ENCODE measurements at regions not wholly inside any gene's neighbourhood (a gene's known extent, or its start where the extent isn't known, plus 50 kb on each side); places are given as distances from the start of the nearest gene placed in this dataset.

DNA sequence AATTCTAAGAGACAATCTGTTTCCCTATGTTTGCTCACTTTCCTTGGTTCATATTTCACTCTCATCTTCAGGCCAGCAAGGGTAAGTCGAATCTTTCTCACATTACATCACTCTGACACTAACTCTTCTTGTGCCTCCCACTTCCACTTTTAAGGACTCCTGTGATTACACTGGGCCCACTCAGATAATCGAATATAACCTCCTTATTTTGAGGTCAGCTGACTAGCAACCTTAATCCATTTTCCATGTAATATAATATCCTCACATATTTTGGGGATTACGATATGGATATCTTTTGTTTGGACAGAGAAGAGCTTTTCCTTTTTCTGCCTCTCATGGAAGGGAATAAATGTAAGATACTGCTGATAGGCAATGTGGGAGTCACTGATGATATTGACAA, 2015.7 kb upstream of the LRRTM1 start:
- DNase-seq (ENCODE audit: low spot score) = no peak

DNA sequence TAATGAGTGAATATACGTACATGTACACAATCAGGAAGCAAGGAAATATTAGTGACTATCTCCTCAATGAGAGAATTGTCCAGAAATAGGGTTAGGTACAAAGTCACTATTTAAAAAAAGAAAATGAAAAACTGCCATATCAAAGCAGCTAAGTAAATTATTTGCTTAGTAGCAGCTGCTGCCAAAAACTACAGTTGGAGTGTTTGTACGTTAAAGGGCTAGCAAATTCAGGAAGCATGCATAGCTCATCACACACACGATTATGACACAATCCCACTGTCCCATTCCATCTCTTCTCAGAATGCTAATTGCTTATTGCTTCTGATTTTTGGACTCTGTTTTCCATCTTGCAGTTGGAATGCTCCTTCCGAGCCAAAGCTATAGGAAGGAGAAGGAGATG, 2012.5 kb upstream of the LRRTM1 start:
- DNase-seq (ENCODE audit: low spot score) = no peak

DNA sequence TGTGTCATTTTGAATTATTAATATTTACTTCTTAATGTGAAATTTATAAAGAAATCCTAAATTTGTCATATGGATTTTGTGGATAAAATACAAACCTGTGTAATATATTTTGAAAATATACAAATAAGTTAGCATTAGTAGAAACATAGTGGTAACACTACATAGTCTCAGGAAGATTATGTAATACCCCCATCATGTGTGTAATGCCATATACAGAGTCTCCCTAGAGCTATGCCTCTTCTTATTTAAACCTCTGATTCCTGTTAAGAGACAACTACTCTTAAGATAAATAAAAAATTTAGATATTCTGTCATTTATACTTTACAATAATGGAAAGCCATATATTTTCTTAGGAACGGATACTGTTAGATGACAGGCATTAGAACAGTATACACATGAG, 2012.0 kb upstream of the LRRTM1 start:
- DNase-seq (ENCODE audit: low spot score) = no peak

DNA sequence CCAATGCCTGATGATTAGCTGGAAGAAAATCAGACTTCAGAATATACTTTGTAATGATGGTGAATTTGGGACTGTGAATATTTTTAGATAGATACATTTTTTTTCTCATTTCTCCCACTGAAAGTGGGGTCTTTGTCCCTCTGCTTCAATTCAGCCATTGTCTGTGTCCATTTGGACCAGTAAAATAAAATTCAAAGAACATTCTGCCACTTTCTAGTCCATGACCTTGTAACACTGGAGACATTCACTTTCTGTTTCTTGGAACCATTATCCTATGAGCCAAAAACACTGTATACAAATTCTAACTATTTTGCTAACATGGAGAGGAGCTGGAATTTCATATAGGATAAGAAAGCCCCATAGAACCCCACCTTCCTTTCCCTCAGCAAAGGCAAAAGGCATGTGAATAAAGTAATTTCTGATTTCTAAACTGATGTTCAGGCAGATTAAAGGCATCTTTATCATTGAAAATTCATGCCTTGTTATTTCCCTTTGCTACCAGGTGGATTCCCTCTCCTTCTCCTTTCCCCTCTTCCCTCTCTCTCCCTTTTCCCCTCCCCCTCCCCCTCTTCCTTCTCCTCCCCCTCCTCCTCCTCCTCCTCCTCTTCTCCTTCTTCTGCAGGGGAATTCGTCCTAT, 2010.4 kb upstream of the LRRTM1 start:
- DNase-seq (ENCODE audit: low spot score) = peak; percentile 38

DNA sequence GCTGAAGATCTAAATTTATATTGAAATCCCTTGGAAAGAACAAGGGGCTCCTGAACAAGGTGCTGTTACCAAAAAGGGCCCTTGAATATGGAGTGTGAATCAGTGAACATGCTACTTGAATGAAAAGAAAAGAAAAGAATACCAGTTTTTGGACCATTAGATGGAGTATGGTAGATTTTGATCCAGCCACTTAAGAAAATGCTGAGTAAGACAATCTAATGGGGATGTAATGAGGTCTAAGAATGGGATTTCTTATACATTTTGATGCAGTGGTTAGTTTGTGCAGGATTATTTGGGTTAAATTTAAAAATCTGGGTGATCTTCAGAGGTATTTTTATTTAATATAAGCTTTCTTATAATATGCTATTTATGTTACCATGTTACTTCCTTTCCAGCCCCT, 2003.0 kb upstream of the LRRTM1 start:
- no peak for DNase-seq (ENCODE audit: low spot score)

DNA sequence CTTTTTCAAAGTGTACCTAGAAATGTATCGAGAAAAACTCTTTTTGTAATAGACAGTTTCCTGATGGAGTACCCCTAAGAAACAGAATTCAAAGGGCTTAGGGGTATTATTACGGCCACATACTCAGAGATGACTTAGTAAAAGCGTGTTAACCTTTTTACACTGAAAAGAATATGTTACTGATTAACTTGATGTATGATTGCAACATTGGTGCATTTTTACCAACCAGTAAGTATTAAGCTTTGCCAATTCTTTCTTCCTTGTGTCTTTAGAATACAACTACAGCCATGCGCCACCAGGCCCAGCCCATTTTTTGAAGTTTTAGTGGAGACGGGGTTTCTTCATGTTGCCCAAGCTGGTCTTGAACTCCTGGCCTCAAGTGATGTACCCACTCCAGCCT, 1997.0 kb upstream of the LRRTM1 start:
- no peak for DNase-seq (ENCODE audit: low spot score)

DNA sequence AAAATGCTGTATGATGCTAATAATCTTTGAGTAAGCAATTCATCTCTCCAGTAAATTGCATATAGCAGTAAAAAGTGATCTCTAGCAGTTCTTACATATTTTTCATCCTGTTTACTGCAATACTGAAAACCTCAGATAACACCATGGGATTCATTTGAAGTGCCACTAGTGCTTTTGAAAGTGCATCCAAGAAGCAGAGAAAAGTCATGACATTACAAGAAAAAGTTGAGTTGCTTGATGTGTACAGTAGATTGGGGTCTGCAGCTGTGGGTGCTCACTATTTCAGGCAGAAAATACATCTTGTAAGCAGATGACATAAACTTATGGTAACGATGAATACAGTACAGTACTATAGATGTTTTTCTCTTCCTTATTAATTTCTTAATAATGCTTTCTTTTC, 1984.9 kb upstream of the LRRTM1 start:
- no peak for DNase-seq (ENCODE audit: low spot score)

DNA sequence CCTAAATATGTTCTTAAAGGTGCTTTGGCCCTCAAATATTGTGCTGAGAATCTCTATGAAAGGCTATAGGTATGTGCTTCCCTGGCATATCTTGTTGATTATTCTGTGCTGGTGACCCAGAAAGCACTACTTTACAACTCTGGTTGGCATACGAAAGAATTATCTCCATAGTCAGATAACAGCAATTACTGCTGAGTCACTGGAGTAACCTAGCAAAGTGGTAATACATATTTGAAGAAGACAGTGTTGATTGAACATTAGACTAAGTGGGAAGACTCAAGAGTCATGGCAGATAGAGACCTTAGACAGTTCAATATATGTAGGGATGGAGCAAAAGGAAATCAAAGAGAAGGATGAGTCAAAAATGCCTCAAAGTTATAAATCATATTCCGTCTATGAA, 1978.5 kb upstream of the LRRTM1 start:
- no peak for DNase-seq (ENCODE audit: low spot score)

DNA sequence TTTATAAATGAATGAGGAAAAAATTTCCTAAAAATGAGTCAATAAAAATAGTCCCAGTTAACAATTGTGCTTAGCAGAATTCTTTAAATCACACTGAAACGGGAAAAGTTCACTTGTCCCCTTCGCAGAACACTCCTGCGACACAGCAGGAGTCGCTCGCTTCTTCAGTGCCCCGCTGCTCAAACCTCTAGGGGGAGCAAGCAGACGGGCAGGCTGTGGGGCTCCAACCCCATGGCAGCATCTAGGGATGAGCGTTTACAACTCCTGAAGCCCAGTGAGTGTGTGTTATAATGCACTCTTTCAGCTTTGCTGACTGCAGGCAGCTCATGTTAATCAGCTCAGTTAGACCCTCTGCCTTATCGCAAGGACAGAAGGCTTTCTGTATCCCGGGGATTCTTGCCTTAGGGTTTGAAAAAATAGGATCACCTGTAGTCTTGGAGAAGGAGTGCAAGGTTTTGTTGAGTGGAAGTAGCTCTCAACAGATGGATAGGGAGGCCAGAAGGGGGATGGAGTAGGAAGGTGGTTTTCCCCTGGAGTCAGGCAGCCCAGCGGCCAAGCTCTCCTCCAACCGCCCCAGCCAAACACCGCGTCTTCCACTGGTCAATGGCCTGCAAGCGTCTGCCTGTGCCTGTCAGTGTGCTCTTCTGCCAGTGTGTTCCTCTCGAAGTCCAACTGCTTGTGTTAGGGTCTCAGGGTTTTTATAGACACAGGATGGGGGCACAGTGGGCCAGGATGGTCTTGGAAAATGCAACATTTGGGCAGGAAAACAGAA, 1977.7 kb upstream of the LRRTM1 start:
- DNase-seq (ENCODE audit: low spot score) = no peak

DNA sequence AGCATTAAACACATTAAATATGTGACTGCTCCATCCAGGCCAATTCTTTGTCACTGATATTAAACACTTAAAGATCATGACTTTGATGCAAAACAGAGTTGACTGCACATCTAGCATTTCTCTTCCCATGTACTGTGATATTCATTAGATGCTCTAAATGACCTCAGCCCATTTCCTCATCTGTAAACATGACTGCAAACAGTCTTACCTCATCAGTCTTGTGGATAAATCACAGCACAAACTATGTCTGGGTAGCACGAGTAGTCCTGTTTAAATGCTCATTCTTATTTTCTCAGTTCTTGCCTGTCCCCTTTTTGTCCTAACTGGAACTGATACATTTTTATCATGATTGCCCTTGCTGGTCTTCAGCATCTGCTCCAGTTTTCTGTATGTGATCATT, 1974.8 kb upstream of the LRRTM1 start:
- DNase-seq (ENCODE audit: low spot score) = no peak

DNA sequence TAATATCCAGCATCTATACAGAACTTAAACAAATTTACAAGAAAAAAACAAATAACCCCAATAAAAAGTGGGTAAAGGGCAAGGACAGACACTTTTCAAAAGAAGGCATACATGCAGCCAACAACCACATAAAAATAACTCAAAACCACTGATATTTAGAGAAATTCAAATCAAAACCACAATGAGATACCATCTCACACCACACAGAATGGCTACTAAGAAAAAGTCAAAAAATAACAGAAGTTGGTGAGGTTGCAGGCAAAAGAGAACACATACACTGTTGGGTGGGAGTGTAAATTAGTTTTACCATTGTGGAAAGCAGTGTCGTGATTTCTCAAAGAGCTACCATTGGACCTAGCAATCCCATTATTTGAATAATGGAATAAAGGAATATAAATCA, 1973.9 kb upstream of the LRRTM1 start:
- no peak for DNase-seq (ENCODE audit: low spot score)

DNA sequence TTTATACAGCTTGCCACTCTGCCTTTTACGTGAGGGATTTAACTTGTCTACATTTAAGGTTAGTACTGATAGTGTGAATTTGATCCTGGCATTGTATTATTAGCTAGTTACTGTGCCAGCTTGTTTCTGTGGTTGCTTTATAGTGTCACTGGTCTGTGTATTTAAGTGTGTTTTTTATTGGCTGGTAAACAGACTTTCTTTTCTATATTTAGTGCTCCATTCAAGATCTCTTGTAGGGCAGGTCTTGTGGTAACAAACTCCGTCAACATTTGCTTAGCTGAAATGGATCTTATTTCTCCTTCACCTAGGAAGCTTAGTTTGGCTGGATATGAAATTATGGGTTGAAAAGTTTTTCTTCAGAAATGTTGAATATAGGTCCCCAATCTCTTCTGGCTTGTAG, 1971.0 kb upstream of the LRRTM1 start:
- no peak for DNase-seq (ENCODE audit: low spot score)

DNA sequence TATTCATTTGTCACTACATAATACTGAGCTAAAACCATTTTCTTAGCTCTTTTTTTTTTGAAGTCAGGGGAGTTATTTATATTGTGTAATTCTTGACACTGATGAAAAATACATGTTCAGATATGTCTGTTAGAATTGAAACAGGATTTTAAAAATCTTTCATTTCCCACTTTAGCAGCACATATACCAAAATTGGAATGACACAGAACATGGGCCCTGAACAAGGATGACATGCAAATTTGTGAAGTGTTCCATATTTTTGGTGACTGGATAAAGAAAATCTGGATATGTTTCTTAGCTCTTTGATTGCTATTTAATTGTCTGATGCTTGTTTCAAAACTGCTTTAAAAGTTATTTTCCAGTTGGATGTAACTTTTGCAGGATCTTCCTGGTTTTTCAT, 1963.9 kb upstream of the LRRTM1 start:
- no peak for DNase-seq (ENCODE audit: low spot score)

DNA sequence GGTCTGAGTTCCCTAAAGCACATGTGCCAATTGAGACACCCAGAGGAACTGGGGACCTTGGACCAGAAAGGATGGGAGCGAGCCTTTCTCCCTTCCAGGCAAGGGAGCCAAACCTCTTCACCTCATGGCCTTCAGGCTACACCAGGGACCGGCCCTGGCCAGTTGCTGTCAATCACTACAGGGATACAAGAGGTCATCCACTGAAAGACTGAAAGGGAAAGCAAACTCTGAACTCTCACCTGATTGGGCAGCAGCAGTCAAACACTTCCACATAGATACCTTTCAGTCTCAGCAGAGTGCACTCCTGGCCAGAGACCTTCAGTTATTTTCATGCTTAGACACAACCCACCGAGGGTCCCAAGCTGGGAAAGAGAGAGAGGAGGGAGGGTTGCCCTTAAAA, 1956.0 kb upstream of the LRRTM1 start:
- no peak for DNase-seq (ENCODE audit: low spot score)

DNA sequence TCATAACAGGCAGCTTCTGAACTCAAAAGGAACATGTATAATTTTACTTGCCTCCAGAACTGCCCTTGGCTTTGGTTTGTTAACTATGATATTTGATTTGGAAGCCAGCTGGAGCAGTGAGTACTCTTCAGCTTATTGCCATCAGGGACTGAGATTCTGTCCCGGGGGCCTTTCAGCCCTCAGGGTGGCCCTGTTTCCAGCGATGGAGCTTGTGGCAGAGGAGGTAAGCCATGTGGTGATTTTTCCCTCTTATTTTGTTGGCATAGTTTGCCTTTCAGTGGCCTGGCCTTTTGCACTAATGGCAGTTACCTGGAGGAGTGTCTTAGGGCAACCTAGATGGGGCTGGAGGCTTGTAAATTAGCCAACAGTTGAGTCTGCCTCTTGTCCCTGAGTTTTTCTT, 1955.0 kb upstream of the LRRTM1 start:
- DNase-seq (ENCODE audit: low spot score) = no peak

DNA sequence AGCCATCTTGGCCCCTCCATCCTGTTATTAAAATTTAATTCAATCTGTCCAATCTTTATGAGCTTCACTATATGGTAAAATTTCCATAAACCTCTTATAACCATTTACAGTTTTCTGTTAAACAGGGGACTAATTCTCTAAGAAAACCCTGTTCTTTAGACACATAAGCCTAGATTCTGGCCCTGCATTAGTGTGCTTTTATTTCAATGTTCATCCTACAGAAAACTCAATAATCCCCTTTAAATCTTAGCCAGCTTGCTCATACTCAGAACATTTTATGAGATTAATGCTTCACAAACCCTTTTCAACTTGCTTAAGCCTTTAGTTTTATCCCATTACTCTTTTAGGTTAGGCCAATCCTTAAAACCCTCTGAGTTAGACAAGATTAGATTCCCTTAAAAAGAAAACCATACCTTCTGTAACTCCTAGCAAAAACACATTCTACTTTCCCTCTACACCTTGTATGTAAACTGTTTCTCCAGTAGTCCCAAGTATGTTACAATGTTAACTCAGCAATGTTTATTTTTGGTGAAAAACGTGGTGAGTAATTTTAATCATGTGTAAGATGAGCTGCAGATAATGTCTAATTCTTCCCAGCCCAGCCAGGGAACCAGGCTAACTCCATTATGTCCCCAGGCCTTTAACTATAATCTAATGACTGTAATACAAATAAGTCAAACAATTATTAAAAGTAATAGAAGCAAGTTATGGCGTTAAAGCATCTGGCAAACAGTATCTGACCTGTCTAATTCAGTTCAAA, 1953.4 kb upstream of the LRRTM1 start:
- DNase-seq (ENCODE audit: low spot score) = no peak

DNA sequence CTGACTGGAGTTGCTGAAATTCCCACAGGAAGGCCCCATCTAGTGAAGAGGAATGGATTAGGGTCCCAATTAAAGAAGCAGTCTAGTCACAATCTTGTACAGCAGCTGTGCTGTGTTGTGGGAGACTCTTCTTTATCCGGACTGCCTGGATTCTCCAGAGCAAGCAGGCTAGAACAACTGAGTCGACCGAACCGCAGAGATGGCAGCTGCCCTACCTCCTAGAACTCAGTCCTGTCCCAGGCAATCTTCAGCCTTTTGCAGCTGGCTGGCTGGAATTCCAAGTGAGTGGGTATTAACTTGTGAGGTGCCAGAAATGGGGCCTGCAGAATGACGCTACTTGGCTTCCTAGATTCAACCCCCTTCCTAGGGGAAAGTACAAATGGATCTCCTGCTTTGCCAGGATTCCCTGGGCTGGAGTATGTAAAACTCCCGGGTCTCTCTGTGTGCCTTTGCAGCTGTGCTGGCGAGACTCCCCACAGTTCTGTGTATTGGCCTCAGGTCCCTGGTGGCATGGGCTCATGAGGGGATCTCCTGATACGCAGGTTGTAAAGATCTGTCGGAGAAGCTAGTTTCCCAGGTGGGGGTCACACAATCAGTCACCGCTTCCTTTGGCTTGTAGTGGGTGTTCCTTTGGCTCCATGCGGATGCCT, 1952.6 kb upstream of the LRRTM1 start:
- DNase-seq (ENCODE audit: low spot score) = no peak

DNA sequence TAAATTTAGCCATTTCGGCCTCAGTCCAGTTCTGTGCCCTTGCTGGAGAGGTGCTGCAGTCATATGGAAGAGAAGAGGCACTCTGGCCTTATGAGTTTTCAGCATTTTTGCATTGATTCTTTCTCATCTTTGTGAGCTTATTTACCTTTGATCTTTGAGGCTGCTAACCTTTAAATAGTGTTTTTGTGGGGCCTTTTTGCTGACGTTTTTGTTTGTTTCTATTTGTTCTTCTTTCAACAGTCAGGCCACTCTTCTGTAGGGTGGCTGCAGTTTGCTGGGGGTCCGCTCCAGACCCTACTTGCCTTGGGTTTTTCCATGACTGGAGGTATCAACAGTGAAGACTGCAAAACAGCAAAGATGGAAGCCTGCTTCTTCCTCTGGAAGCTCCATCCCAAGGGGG, 1951.7 kb upstream of the LRRTM1 start:
- DNase-seq (ENCODE audit: low spot score) = no peak

DNA sequence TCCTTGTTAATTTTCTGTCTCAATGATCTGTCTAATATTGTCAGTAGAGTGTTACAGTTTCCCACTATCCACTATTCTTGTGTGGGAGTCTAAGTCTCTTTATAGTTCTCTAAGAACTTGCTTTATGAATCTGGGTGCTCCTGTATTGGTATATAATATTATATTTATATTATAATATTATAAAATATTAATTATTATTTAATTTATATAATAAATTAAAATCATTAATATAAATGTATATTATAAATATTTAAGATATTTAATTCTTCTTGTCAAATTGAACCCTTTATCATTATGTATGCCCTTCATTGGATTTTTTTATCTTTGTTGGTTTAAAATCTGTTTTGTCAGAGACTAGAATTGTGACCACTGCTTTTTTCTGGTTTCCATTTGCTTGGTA, 1950.2 kb upstream of the LRRTM1 start:
- DNase-seq (ENCODE audit: low spot score) = no peak

DNA sequence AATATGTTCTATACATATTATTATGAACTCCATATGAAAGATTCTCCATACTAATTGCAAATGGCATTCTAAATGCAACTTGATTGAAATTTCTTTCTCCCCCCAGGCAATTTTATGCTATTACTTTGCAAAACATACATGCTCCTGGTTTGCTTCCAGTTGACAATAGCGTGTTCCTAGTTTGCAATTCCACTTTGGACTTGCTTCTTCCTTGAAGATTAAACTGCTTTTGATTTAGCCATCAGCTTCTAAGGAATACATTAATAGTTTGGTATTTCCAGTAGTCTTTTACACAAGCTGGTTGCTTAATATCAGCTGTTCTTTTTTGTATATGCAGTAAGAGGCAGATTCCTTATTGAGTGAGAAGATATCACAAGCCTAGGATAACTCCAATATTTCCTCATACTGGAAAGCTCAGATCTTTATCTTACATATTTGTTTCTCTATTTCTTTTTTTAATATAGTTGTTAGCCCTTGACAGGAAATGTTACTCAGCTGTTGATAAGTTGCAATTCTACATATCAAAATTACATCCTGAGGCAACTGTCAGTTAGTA, 1941.7 kb upstream of the LRRTM1 start:
- no peak for DNase-seq (ENCODE audit: low spot score)

DNA sequence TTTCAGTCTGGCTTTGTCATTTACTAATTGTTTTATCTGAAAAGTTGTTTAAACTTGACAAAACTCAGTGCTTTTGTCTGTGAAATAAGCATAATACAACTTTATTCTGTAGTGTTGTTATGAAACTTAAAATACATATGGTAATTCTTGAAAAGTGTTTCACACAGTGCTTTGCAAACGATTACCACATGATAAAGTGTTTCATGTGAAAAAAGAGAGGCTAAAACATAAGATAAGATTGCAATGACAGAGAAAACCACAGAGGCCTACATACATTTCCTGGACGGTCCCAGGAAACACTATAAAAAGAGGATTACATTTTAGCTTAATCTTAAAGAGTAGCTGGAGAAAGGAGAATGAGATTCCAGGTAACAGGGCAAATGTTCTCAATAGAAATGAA, 1934.6 kb upstream of the LRRTM1 start:
- DNase-seq (ENCODE audit: low spot score) = no peak

DNA sequence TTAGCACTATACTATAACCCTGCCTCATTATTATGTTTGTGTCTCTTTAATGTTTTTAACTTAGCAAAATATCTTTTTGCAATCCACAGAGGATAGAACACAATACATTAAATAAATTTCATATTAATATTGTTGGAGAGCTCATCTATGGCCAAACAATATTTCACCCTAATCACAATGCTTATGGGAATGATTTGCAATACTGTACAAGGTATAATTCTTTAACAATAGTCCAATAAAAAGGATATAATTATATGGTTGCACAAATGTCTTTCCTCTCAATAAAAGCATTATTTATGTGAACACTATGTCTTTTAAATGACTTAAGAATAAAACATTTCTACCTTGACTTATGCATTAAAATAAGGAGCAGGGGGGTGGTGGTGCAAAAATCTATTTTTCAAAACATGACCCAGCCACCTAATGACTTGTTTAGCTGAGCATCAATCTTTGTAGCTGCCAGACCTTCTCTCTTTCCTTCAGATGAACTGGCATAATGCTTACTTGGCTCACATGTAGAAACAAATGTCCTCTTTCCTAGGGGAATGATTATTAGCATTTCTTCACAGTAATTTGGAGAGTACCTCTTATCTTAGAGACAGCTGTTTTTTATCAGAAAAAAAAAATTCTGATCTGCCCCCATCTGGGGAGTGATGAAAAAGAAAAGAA, 1933.6 kb upstream of the LRRTM1 start:
- no peak for DNase-seq (ENCODE audit: low spot score)

Measured in globus pallidus (tissue), 1 donor.